HK-2 (cell line): ENCODE measurements at regions not wholly inside any gene's neighbourhood (a gene's known extent, or its start where the extent isn't known, plus 50 kb on each side); places are given as distances from the start of the nearest gene placed in this dataset.
A peak's percentile ranks its signal among the peaks of the same experiment; 100 is the strongest.
"Not testable (repeated sequence)": the region's sequence is repeated elsewhere in the genome, so short reads cannot be mapped to it uniquely, and the experiment has no call there.

Experiments
- DNase-seq: peaks from one replicate; pipeline ENCODE4 v3.0.0-alpha.2; 2018; ENCODE audit not compliant: unreplicated experiment

GRCh38 chr20:53773792-53774401, 180.3 kb upstream of the ZNF217 start:
- DNase-seq, result peak; percentile 17

GRCh38 chr20:53773066-53773791, 179.6 kb upstream of the ZNF217 start:
- DNase-seq, result peak; percentile 19

GRCh38 chr20:53769041-53769440, 175.4 kb upstream of the ZNF217 start:
- DNase-seq, result no peak

- no peak for DNase-seq
Observed at GRCh38 chr20:53768329-53768728, 174.7 kb upstream of the ZNF217 start.

- DNase-seq, result no peak
Observed at GRCh38 chr20:53767206-53767930, 173.7 kb upstream of the ZNF217 start.

- no peak for DNase-seq
Observed at GRCh38 chr20:53764415-53764800, 170.8 kb upstream of the ZNF217 start.

- no peak for DNase-seq
Observed at GRCh38 chr20:53763707-53764414, 170.2 kb upstream of the ZNF217 start.

GRCh38 chr20:53762423-53762798, 168.8 kb upstream of the ZNF217 start:
- not testable (repeated sequence) for DNase-seq

- DNase-seq, result no peak
Observed at GRCh38 chr20:53760025-53760441, 166.4 kb upstream of the ZNF217 start.

GRCh38 chr20:53757472-53757913, 163.9 kb upstream of the ZNF217 start:
- DNase-seq, result no peak

GRCh38 chr20:53755733-53756531, 162.3 kb upstream of the ZNF217 start:
- no peak for DNase-seq

GRCh38 chr20:53753880-53754459, 160.3 kb upstream of the ZNF217 start:
- DNase-seq, result no peak

GRCh38 chr20:53752971-53753879, 159.6 kb upstream of the ZNF217 start:
- DNase-seq, result no peak

GRCh38 chr20:53752583-53752970, 158.9 kb upstream of the ZNF217 start:
- no peak for DNase-seq

GRCh38 chr20:53751620-53752318, 158.1 kb upstream of the ZNF217 start:
- DNase-seq, result no peak

GRCh38 chr20:53750827-53751619, 157.4 kb upstream of the ZNF217 start:
- DNase-seq, result no peak

GRCh38 chr20:53749499-53749898, 155.9 kb upstream of the ZNF217 start:
- no peak for DNase-seq

- DNase-seq, result no peak
Observed at GRCh38 chr20:53748821-53749421, 155.3 kb upstream of the ZNF217 start.
